Fibroblast of villous mesenchyme (primary cell): ENCODE measurements at regions not wholly inside any gene's neighbourhood (a gene's known extent, or its start where the extent isn't known, plus 50 kb on each side); places are given as distances from the start of the nearest gene placed in this dataset.

ENCODE experiments used
- DNase-seq: peaks from one replicate; pipeline ENCODE4 v3.0.0-alpha.2; 2010; ENCODE audit warnings: low read depth
- H3K4me3 ChIP-seq: 2 replicates; pipeline ENCODE4 v1.5.1; 2011; ENCODE audit warnings: low read depth, mild to moderate bottlenecking, low read length
- TF ChIP-seq, protein P1 (sequence below): IDR thresholded peaks from 2 replicates; pipeline ENCODE4 v1.5.1; 2012; ENCODE audit warnings: low read depth, mild to moderate bottlenecking, low read length; ENCODE audit not compliant: insufficient read depth

- TF ChIP-seq, protein P1, sequence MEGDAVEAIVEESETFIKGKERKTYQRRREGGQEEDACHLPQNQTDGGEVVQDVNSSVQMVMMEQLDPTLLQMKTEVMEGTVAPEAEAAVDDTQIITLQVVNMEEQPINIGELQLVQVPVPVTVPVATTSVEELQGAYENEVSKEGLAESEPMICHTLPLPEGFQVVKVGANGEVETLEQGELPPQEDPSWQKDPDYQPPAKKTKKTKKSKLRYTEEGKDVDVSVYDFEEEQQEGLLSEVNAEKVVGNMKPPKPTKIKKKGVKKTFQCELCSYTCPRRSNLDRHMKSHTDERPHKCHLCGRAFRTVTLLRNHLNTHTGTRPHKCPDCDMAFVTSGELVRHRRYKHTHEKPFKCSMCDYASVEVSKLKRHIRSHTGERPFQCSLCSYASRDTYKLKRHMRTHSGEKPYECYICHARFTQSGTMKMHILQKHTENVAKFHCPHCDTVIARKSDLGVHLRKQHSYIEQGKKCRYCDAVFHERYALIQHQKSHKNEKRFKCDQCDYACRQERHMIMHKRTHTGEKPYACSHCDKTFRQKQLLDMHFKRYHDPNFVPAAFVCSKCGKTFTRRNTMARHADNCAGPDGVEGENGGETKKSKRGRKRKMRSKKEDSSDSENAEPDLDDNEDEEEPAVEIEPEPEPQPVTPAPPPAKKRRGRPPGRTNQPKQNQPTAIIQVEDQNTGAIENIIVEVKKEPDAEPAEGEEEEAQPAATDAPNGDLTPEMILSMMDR = no peak
- no peak for DNase-seq
- no peak overlapping the region for H3K4me3 ChIP-seq
Observed at GRCh38 chr13:36518707-36519106, 86.4 kb downstream of the CCNA1 start.

GRCh38 chr13:36519432-36519831 is 87.1 kb downstream of the CCNA1 start:
- no peak overlapping the region for H3K4me3 ChIP-seq
- TF ChIP-seq, protein P1 = no peak
- DNase-seq = no peak

GRCh38 chr13:36520111-36520510 is 87.8 kb downstream of the CCNA1 start:
- no peak overlapping the region for H3K4me3 ChIP-seq
- no peak for DNase-seq
- TF ChIP-seq, protein P1 = no peak

DNA sequence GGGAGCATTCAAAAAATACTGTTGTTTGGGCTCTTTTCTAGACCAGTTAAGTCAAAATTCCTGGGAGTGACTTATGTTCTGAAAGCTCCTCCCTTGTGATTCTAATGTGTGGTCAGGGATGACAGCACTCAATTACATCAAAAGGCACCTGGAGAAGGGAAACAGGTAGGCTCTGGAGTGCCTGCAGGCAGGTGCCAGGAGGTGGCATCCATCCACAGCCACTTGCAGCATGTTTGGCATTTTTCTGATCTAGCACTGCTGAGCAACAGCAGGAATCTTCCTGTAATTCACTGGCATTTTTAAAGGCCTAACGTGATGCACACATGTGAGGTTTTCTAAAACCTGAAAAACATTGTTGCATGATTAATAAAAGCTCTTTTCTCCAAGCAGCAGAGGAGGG is 94.6 kb downstream of the CCNA1 start:
- DNase-seq = no peak
- no peak overlapping the region for H3K4me3 ChIP-seq
- TF ChIP-seq, protein P1 = no peak

GRCh38 chr13:36528105-36528504 is 95.8 kb downstream of the CCNA1 start:
- TF ChIP-seq, protein P1 = no peak
- H3K4me3 ChIP-seq = no peak overlapping the region
- no peak for DNase-seq

DNA sequence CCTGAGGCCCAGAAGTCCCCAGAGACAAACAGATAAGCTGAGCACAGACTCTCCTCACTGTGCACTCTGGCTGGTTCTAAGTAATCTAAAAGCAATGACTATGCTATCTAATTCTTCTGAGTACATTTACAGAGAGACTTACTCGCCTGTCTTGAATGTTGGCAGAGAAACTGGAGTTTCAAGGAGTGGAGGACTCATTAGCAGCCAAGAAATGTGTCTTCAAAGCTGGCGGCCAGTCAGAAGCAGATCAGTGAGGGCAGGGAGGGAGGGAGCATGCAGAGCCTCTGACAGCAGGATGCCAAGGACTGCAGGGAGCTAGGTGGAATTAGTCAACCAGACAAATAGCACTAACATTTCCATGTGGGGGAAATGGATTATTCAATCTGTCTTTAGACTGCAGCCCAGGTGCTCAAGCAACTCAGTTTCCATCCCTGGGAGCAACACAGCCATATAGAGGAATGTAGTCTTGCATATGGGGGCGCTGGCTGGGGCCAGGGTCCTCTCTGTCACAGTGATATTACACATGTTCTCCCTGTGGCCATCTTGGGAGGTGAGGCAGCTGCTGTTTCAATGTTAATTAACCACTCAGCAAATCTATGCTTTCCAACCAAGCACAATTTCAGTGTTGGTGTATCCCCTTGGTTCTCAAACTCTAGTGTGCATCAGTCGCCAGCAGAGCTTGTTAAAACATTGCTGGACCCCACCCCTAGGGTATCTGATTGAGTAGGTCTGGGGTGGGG is 97.9 kb downstream of the CCNA1 start:
- TF ChIP-seq, protein P1 = no peak
- DNase-seq = no peak
- no peak overlapping the region for H3K4me3 ChIP-seq

GRCh38 chr13:36530861-36531590 is 98.7 kb downstream of the CCNA1 start:
- TF ChIP-seq, protein P1 = no peak
- no peak overlapping the region for H3K4me3 ChIP-seq
- DNase-seq = no peak
